ENCODE measurements at regions not wholly inside any gene's neighbourhood (a gene's known extent, or its start where the extent isn't known, plus 50 kb on each side); places are given as distances from the start of the nearest gene placed in this dataset.
A peak's percentile ranks its signal among the peaks of the same experiment; 100 is the strongest.

GRCh38 chr13:44058067-44058466, 178.4 kb downstream of the LACC1 start:
- CTCF ChIA-PET (ENCODE audit: partially characterized antibody) = no interaction called here
- no peak overlapping the region for H2AFZ ChIP-seq (ENCODE audit: low read length)
- TF ChIP-seq HDAC2 (IDR thresholded peaks at IDR 0.05; ENCODE audit: borderline replicate concordance in 1 of 2, low read depth in 2 of 2, low read length in 2 of 2) = no peak
- TF ChIP-seq SIN3A (conservative IDR thresholded peaks at IDR 0.05 in 1 of 2, IDR thresholded peaks at IDR 0.05 in 1 of 2; ENCODE audit: low read depth in 1 of 2, low read length in 2 of 2) = no peak
- no peak for TF ChIP-seq JUND (IDR thresholded peaks at IDR 0.05; ENCODE audit: low read length)
- no peak for TF ChIP-seq BACH1 (IDR thresholded peaks at IDR 0.05; ENCODE audit: low read length)
- TF ChIP-seq CBX5 (IDR thresholded peaks at IDR 0.05; ENCODE audit: low read depth, low read length) = no peak

More at GRCh38 chr13:44058067-44058466, 178.4 kb downstream of the LACC1 start:
- Histone ChIP-seq H3K23me2 (ENCODE audit: low read depth, low read length) (no peaks in the 10 kb centered on the region), H3K27ac (ENCODE audit: low read depth, low read length) (no peak overlapping the region), H3K79me1 (ENCODE audit: low read depth, low read length) (no peaks in the 10 kb centered on the region), H2BK12ac (ENCODE audit: low read depth, low read length) (no peak overlapping the region), H4K5ac (ENCODE audit: insufficient read length, low read depth, low read length) (no peak overlapping the region), H4K20me1 (replicated peaks in 1 of 2; ENCODE audit: control insufficient read depth in 1 of 2, insufficient read depth in 2 of 2, low read length in 2 of 2) (no peaks in the 10 kb centered on the region), H3K14ac (ENCODE audit: insufficient read length) (no peak overlapping the region), H3K27me3 (replicated peaks in 1 of 4; ENCODE audit: control insufficient read depth in 3 of 4, extremely low read depth in 1 of 4, insufficient read depth in 3 of 4, low read length in 3 of 4) (peaks cover 0 to 2% (median 0%) of the 10 kb centered on the region in 4 experiments; a peak in 2 of 7 replicates), H3K9me3 (ENCODE audit: insufficient read depth in 2 of 2, low read depth in 1 of 2, low read length in 1 of 2) (no peaks in the 10 kb centered on the region), H2BK5ac (ENCODE audit: low read depth, low read length) (no peak overlapping the region), H3K56ac (replicated peaks; ENCODE audit: insufficient read length, low read depth, low read length) (no peak overlapping the region), H3K4me2 (ENCODE audit: insufficient read depth in 1 of 2, low read depth in 2 of 2, low read length in 2 of 2) (no peak overlapping the region), H4K91ac (replicated peaks; ENCODE audit: insufficient read length, low read length) (no peak overlapping the region), H3K79me2 (ENCODE audit: control insufficient read depth in 1 of 2, insufficient read depth in 2 of 2, low read length in 2 of 2) (no peaks in the 10 kb centered on the region), H3K4me1 (replicated peaks in 1 of 4; ENCODE audit: control insufficient read depth in 3 of 4, insufficient read depth in 4 of 4, low read length in 3 of 4) (peaks cover 0 to 11% (median 3%) of the 10 kb centered on the region in 4 experiments; a peak in 2 of 7 replicates), H2AK5ac (ENCODE audit: low read depth, low read length) (0 out of 2 replicates have a peak overlapping the region, but pooled peaks have one; percentile 40), H3K36me3 (ENCODE audit: control insufficient read depth in 2 of 4, insufficient read depth in 4 of 4, low read length in 3 of 4) (no peaks in the 10 kb centered on the region), H3K23ac (ENCODE audit: insufficient read length) (no peak overlapping the region), H2BK20ac (ENCODE audit: low read length) (no peak overlapping the region), H3K4me3 (ENCODE audit: extremely low read depth in 1 of 4, insufficient read depth in 2 of 4, low read depth in 3 of 4, low read length in 4 of 4) (no peak overlapping the region), H2BK15ac (ENCODE audit: low read length) (no peak overlapping the region), H4K8ac (ENCODE audit: extremely low read depth, insufficient read depth, low read length) (no peak overlapping the region), H3K18ac (ENCODE audit: extremely low read depth, low read length) (no peak overlapping the region), H3K9ac (replicated peaks in 1 of 4; ENCODE audit: extremely low read depth in 1 of 4, low read depth in 3 of 4, low read length in 3 of 4) (no peak overlapping the region), H3K4ac (replicated peaks; ENCODE audit: insufficient read length, low read depth, low read length) (no peak overlapping the region), H2BK120ac (replicated peaks; ENCODE audit: low read depth, low read length) (no peak overlapping the region)
- no peak for FAIRE-seq
- POLR2A ChIA-PET (ENCODE audit: partially characterized antibody) = no interaction called here
- DNase-seq (ENCODE audit: low read depth in 1 of 2, low spot score in 2 of 2) = no peak
- WGBS, 2 experiments (ENCODE audit: extremely low coverage in 1 of 2, insufficient coverage in 1 of 2, insufficient read length in 1 of 2, insufficient replicate concordance in 2 of 2, low coverage in 1 of 2, low lambda C conversion rate in 2 of 2, missing lambda C conversion rate in 1 of 2) = 86% methylated on average over 4 of the region's 4 CpGs; no CpG with 5 or more reads in 1 of the 2 experiments
